H1 (cell line): ENCODE measurements at regions not wholly inside any gene's neighbourhood (a gene's known extent, or its start where the extent isn't known, plus 50 kb on each side); places are given as distances from the start of the nearest gene placed in this dataset.

Experiments
- CHD7 ChIP-seq: fragments of 300-600 bp; sonication (generic); IDR thresholded peaks from 2 replicates; pipeline ENCODE4 v1.7.1; 2012; ENCODE audit warnings: low read length, moderate library complexity, mild to moderate bottlenecking, inconsistent platforms; ENCODE audit not compliant: insufficient replicate concordance
- RBBP5 ChIP-seq: IDR thresholded peaks from 2 replicates; pipeline ENCODE4 v1.7.1; 2012; ENCODE audit warnings: low read depth, mild to moderate bottlenecking, inconsistent platforms, low read length, moderate library complexity, borderline replicate concordance
- SP4 ChIP-seq: IDR thresholded peaks from 2 replicates; pipeline ENCODE4 v1.6.1; 2012; ENCODE audit warnings: low read length, inconsistent platforms

GRCh38 chr12:46071769-46072624, 81.6 kb upstream of the SCAF11 start (continued):
- TF ChIP-seq CHD7 (no peak), RBBP5 (no peak), SP4 (no peak)
